ENCODE measurements at regions not wholly inside any gene's neighbourhood (a gene's known extent, or its start where the extent isn't known, plus 50 kb on each side); places are given as distances from the start of the nearest gene placed in this dataset.
"Not testable (repeated sequence)": the region's sequence is repeated elsewhere in the genome, so short reads cannot be mapped to it uniquely, and the experiment has no call there.

GRCh38 chr18:1444062-1444461 is 539.4 kb downstream of the ADCYAP1 start:
- not testable (repeated sequence) for TF ChIP-seq CTCF (IDR thresholded peaks at IDR 0.05; ENCODE audit: low read depth, low read length); EZH2phosphoT487 (IDR thresholded peaks at IDR 0.05; ENCODE audit: low read depth)

Measured in OCI-LY3 (cell line).